Amniotic epithelial cell (primary cell): ENCODE measurements at regions not wholly inside any gene's neighbourhood (a gene's known extent, or its start where the extent isn't known, plus 50 kb on each side); places are given as distances from the start of the nearest gene placed in this dataset.

Experiments used
- DNase-seq: peaks from one replicate; pipeline ENCODE4 v3.0.0-alpha.2; 2010; ENCODE audit warnings: low read depth

DNA sequence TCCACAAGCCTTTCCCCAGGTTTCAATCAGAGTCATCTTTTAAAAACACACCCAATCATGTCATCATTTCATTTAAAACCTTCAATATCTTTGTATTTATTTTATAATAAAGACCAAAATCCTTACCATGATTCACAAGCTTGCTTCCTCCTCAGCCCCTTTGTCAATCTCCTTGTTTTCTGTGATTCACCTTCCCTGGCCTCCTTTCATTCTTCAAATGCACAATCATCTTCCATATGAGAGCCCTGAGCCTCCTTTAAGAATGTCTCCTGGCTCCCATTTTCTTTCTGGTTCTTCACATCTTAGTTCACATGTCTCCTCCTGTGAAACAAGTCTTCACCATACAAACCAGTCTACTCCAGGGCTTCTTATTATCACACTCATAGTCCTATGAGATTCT is 904.0 kb downstream of the SORCS3 start:
- peak; percentile 29 for DNase-seq

DNA sequence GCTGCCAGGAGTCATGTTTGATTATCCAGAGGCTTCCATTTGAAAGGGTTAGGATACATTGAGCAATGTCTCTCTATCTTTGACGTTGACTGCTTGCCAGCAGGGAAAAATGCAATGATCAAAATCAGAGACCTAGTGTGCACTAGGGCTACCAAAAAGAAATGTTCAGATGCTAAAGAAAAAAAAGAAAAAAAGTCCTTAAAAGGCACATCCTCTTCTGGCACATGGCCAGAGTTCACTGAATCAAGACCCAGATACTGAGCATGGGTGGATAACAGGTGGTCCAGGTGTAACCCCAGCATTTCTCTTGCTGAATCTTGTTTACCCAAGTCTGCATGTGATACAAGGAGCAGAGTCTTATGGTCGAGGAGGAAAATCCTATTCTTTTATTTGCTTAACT is 899.3 kb downstream of the SORCS3 start:
- DNase-seq: peak; percentile 36

DNA sequence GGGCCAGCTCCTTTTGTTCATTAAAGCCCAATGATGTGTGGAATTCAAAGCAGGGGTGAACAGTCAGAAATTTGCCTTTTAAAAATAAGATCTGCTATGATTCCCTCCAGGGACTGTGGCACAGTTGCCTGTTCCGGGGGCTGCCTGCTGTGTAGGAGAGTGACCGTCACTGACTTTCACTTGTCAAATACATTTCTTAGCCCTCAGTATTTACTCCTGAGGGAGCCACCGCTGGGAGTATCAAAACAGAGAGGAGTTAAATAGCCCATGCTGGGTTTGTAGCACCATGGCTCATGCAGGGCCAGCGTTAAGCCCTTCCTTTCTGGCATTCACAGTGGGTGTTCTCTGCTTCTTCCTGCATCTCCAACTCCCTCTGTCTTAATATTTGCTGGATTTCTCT is 897.8 kb downstream of the SORCS3 start:
- no peak for DNase-seq

DNA sequence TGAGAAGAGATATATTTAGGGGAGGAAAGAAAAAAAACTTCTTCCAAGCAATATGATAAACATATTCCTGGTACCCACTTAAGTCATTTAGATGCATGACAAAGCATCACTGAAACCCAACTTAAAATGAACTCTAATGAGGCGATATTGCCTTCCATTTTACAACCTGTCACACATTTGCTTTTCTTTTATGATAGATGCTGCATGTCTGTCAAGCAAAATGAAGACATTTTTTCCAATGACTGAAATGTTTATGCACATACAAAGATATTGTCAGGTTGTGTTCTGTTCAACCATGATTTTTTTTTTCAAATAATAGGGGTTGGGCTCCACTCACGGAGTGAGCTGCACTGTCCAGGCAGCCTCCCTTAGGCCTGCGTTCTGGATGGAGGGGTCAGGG is 894.4 kb downstream of the SORCS3 start:
- DNase-seq: no peak

DNA sequence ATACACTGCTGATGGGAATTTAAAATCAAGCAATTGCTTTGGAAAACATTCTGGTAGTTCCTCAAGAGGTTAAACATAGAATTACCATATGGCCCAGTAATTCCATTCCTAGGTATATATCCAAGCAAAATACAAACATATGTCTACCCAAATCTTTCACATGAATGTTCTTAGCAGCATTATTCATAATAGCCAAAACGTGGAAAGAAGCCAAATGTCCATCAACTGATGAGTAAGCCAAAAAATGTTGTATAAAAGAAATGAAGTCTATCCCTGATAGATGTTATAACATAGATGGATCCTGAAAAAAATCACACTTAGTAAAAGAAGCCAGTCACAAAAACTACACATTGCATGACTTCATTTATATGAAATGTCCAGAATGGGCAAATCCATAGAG is 893.0 kb downstream of the SORCS3 start:
- peak; percentile 3 for DNase-seq

DNA sequence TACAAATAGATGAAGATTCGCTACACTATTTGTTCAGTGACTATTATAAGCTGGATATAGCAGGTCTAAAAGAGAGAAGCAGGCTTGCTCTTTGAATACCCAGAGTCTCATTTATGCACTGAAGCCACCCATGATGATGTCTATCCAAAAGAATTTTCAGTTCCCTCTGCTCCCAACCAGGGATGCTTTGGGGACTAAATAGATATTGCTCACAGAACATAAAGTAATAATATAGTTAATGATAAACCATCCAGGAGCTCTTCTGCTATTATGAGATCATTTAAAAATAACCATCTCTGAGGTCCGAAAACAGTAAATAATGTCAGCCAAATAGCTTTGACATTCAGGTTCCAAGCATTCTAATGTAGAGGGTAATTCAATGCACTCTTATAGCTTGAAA is 875.4 kb downstream of the SORCS3 start:
- DNase-seq: no peak

DNA sequence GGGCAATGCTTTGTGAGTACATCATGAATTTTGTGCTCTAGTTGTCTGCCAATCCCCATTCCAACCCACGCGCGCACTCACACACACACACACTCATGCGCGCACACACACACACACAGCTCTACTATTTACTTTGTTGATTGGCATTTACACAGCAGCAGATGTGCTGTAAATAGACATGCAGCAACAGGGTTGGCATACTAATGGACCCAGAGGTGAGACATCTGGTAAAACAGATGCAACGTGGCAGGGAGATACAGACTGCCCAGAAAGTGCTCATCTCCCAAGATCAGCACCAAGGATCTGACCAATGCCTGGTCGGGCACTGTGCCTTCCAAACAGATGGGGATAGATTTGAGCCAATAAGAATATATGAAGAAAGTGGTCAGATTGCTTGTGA is 873.0 kb downstream of the SORCS3 start:
- no peak for DNase-seq

DNA sequence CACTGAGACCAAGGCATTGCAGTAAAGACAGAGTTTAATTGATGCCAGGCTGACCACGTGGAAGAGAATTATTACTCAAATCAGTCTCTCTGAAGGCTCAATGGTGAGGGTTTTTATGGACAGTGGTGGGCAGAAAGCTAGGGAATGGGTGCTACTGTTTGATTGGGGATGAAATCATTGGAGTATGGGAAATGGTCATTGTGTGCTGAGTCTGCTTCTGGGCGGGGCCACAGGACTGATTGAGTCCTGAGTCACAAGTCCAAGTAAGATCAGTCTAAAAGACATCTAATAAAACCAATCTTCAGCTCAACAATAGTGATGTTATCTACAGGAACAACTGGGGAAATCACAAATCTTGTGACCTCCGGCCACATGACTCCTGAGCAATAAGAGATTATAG is 868.4 kb downstream of the SORCS3 start:
- DNase-seq: no peak

DNA sequence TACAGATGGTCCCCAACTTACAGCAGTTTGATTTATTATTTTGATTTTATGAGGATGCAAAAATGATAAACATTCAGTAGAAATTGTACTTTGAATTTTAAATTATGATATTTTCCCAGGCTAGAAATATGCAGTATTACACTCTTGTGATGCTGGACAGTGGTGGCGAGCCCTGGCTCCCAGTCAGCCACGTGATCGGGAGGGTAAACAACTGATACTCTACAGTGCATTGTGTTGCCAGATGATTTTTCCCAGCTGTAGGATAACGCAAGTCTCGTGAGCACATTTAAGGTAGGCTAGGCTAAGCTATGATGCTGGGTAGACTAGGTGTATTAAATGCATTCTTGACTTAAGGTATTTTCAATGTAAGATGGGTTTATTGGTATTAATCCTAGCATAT is 865.2 kb downstream of the SORCS3 start:
- no peak for DNase-seq

DNA sequence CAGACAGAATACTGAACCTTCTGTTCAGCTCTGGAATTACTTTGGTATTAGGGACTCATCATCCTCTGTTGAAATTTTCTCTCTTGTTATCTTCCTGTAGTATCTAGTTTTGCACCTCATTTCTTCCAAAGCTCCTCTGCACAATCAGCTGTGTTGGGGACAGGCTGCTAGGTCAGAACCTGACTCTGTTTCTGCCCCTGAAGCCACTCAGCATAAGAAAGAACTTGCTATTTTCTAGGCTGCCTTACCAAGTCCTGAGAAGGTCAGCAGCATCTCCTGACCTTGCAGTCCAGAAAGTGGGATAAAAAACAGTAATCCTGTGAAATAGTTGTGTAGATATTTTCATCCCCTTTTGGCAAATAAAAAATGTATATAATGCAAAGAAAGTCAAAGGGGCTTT is 862.6 kb downstream of the SORCS3 start:
- DNase-seq: no peak

DNA sequence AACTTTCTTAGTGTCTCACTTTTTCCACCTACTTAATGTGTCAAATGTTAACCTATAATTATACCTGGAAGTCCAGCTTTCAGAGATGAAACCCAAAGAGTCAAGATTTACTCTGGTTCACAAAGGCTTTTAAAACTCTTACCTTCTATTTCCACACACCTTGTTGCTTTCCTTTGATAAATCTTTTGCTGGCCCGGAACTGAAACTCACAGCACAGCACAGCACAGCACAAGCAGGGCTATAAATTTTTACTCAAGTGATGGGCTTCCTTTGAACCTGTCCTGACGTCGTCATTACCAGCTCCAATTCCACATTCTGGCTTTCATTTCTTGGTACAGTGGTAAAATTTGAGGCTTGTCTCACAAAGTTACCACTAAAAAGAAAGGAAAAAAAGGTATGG is 861.0 kb downstream of the SORCS3 start:
- DNase-seq: no peak

DNA sequence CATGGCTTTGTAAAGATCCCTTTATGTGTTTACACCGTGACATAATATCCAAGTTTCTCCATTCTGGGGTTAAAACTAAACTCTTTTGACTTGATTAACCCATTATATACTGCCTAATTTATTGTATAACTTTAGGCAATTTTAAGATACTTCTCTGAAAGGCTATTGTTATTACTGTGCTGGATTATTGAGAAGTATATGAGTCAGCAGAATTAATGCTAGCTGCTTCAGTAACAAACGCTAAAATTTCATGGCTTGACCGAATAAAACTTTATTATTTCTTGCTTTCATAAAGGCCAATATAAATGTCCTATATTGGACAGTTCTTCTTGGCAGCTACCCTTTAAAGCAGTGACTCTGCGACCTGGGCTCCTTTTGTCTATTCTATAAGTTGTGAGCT is 853.9 kb downstream of the SORCS3 start:
- DNase-seq: no peak

DNA sequence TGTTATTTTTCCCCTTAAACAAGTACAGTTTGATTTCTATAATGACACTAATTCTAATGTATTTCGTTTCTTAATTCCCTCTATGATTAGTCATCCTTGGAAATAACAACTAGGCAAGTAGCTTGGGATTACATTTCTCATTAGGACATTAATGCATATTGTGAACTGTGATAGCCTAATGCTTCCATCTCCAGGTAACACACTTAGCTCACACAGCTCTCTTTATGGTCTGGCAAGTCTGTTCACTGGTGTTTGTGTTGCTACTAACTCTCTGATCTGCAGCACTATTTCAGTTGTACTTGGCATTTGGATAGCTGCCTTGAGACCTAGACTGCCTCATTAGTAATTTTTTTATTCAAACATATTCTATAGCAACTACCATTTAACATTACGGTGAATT is 853.2 kb downstream of the SORCS3 start:
- no peak for DNase-seq

DNA sequence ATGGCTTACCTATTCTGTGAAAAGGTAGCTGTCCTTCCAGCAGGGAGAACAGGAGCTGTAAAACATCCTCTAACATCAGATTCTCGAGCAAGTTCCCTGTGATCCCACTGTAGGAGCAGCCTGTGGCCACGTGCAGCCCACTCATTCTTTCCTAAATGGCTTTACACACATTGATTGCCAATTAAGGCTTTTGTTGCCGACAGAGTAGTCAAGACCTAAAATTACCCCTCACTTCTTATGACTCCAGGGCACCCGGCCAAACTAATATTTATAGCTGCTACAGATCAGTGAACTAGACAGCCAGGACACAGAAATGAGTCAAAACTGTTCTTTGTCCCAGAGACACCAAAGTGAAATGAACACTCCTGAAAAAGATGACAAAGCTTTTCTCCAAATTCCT is 832.1 kb downstream of the SORCS3 start:
- DNase-seq: no peak

DNA sequence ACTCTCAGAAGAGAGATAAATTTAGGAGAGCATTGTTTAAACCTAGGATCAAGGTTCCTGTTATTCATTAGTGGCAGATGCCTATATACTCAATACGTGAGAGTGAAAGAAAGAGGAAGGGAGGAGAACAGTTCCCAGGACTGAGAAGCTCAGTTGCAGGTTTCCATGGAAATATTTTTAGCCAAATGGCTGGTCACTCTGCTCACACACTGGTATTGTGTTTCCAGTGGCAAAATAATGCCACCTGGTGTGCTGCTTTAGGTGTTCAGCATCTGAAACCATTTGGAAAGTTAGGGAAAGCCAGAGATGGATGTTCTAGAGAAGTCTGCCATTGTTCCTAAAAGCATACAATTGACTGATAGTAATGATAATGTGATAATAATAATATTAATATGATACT is 827.7 kb downstream of the SORCS3 start:
- DNase-seq: no peak

DNA sequence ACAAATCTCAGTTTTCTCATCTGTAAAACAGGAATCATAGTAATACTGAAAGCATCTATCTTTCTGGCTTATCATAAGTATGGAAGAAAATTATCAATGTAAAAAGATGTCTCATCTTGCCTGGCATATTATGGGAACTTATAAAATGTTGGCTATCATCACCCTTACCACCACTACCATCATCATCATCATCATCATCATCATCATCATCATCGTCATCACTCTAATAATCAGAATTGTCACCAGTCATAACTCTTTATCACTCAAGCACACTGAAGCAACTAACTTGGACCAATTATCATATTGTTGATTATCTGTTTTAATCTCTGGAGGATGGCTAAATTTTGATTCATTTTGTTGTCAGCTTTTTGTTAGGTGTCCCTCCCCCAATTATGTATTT is 825.4 kb downstream of the SORCS3 start:
- DNase-seq: no peak

DNA sequence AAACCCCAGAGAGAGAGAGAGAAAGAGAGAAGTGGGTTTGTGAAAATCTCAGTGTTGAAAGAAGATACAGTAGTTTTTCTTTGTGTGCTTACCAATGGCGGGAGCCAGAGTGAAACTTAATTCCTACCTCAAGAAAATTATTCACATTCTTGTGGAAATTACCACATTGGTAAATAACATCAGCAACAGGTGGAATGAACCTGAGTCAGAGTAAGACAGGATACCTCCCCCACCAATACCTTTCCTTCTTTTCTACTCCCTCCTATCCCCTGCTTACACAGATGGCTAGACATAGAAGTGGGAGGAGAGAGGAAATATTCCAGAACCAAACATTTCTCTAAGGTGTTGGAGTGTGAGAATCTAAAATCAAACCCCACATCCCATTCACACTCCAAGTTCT is 793.9 kb downstream of the SORCS3 start:
- no peak for DNase-seq

DNA sequence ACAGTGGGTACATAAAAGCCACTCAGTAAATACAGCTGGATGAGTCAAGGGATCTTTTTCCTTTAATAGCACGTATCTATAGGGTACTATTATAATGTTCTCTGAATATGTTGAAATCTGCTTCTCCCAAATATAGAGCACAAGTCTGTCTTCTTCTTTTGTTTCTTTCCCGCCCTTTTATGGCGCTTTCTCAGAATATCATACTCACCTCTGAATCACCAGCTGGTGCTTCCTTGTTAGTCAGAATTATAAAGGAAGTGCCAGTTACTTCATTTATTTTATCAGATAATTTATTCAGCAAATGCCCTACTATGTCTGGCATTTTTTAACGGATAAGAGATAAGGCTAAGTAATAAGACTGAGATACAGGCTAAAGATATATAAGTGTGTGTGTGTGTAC is 772.9 kb downstream of the SORCS3 start:
- peak; percentile 1 for DNase-seq

DNA sequence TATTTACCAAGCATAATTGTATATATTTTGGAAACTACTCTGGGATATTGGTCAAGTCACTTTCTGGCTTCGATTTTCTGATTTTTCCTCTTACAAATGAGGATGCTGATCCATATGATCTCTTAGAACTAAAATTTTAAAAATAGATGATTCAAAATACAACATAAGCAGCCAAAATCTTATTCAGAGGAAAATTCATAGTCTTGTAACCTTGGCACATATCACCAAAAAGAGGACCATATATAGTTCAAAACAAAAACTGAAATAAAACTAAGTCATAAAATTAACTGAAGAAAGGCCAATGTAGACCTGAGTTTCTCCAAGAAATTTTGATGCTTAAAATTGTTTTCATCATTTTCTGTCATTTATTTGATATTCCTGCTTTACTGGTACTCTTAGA is 768.3 kb downstream of the SORCS3 start:
- DNase-seq: no peak

DNA sequence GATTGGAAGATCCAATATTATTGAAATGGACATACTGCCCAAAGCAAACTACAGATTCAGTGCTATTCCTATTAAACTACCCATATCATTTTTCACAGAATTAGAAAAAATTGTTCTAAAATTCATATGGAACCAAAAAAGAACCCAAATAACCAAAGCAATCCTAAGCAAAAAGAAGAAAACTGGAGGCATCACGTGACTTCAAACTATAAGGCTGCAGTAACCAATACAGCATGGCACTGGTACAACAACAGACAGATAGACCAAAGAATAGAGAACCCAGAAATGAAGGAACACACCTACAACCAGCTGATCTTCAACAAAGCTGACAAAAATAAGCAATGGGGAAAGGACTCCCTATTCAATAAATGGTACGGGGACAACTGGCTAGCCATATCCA is 765.4 kb downstream of the SORCS3 start:
- no peak for DNase-seq

DNA sequence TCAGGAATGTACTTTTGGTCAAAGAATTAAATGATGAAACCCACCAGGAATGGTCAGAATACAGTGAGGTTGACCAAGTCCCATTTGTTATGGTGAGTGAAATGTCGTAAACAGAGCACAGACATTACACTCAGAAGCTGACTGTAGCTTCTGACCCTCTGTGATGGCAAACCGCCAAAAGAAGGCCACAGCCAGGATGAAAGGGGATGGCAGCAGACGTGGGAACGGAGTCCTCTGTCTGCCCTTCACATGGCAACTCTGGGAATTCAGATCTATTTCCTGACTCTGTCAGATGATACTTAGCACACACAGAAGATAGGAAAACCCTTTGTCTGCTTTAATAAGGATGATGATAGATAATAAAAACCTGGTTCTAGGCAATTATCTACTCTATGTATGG is 757.1 kb downstream of the SORCS3 start:
- peak; percentile 84 for DNase-seq

DNA sequence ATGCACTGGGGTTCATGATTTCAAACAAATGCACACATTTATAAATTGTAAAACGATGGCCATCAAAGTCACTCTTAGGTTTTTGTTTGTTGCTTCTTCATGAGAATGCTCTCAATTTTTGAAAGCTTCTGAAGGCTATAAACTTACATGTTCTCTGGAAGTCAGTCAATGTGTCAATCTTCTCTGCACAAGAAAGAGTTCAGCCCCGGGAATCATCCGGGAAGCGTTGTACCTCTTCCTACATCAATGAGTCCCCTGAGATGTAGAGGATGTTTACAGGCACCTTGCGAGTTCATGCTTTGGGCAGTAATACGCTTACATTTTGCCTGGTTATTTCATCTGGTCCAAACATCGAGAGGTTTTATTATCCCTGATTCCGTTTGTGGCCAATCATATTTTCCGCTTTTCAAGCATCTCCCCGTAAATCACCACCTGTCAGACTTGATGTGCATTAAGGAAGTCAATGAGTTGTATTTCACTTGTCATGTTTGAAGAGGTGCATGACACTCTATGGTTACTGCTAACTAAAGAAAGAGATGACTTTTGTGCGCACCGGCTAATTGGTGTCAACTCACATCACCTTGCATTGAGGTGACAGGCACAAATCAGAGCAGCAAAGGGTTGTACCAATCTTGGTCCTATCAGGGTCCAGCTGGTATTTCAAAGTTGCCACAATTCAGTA is 750.7 kb downstream of the SORCS3 start:
- no peak for DNase-seq

DNA sequence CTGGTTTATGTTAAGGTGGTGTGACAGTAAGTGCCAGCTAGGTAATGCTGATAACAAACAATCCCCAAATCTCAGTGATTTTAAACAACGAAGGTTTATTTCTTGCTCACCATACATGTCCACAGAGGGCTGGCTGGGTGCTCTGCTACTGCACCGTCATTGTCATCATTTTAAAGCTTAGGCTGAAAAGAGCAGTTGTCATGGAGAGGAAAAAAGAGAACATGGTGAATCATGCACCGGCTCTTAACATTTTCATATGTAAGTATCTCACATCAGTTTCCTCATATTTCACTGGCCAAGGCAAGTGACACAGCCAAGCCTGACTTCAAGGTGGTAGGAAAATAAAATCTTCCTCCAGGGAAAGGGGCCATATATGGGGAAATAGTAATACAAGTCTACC is 746.9 kb downstream of the SORCS3 start:
- no peak for DNase-seq

DNA sequence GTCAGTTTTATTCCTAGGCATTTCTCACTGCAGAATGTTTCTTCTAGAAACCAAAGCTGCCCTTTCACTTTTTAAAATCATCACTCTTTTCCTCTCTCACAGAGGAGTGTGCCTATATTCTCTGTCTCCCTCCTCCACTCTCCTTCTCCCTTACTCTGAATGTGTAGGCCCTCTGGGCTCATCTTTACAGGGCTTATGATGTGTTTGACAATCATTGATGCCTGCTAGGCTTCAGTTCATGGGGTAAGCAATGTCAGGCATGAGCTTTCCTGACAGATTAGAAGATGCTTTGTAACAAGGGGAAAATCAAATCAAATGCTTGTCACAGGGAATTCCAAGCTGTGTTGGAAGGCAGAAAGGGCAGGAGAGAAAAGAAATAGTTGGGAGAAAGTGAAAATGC is 742.9 kb downstream of the SORCS3 start:
- DNase-seq: no peak

DNA sequence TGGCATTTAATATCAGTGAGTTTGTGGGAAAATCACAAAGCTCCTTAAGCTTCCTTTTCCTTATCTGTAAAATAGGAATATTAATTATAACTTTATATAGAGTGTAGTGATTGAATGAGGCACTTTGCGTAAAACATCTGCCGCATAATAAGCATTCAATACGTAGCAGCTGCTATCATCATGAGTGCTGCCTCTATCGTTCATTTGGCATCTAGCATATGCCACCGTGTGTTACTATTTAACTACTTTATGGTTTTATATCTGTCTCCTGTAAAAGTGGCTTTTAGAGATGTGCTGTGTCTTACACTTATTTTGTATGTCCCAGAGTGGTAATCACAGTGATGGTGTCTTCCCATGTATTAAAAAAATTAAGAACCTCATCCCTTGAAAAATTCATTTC is 729.6 kb downstream of the SORCS3 start:
- DNase-seq: no peak
